ENCODE measurements at regions not wholly inside any gene's neighbourhood (a gene's known extent, or its start where the extent isn't known, plus 50 kb on each side); places are given as distances from the start of the nearest gene placed in this dataset.
"Not testable (repeated sequence)": the region's sequence is repeated elsewhere in the genome, so short reads cannot be mapped to it uniquely, and the experiment has no call there.

- H3K27ac Mint-ChIP-seq (ENCODE audit: unreplicated experiment), result no peak overlapping the region
These were observed 505.9 kb upstream of the CCNG1 start for GRCh38 chr5:162931501-162931900.

GRCh38 chr5:162939991-162940390 is 497.4 kb upstream of the CCNG1 start:
- Mint-ChIP-seq H3K27me3 (ENCODE audit: unreplicated experiment) (no peaks in the 10 kb centered on the region), H3K9me3 (ENCODE audit: low read depth, unreplicated experiment) (peaks cover 27% of the 10 kb centered on the region), H3K4me1 (ENCODE audit: low read depth, unreplicated experiment) (no peaks in the 10 kb centered on the region), H3K36me3 (ENCODE audit: insufficient read depth, unreplicated experiment) (no peaks in the 10 kb centered on the region), H3K4me3 (ENCODE audit: low read depth, unreplicated experiment) (no peak overlapping the region), H3K27ac (ENCODE audit: unreplicated experiment) (no peak overlapping the region)
- CTCF ChIA-PET, result interaction anchor here (0.6 kb wide), 1 partner anchor 775 kb away, joined by 4 read pairs; no protein-coding TSS in a partner anchor
- intact Hi-C loops (cut with micrococcal nuclease; ENCODE audit: unreplicated experiment), result no loop called here
- BruUV-seq (replicated peaks), result no TSS peak
- DNase-seq, result no peak
- TF ChIP-seq CTCF (IDR thresholded peaks at IDR 0.05; ENCODE audit: unreplicated experiment), result no peak

More at GRCh38 chr5:162931501-162931900, 505.9 kb upstream of the CCNG1 start:
- BruUV-seq (replicated peaks), result no TSS peak
- intact Hi-C loops (cut with micrococcal nuclease; ENCODE audit: unreplicated experiment), result no loop called here
- CTCF ChIA-PET, result no interaction called here
- DNase-seq, result no peak
- TF ChIP-seq CTCF (IDR thresholded peaks at IDR 0.05; ENCODE audit: unreplicated experiment), result no peak
- Mint-ChIP-seq H3K27me3 (ENCODE audit: unreplicated experiment) (no peaks in the 10 kb centered on the region), H3K4me1 (ENCODE audit: low read depth, unreplicated experiment) (no peaks in the 10 kb centered on the region), H3K9me3 (ENCODE audit: low read depth, unreplicated experiment) (peaks cover 32% of the 10 kb centered on the region), H3K36me3 (ENCODE audit: insufficient read depth, unreplicated experiment) (no peaks in the 10 kb centered on the region), H3K4me3 (ENCODE audit: low read depth, unreplicated experiment) (no peak overlapping the region)

GRCh38 chr5:162948677-162949076 is 488.7 kb upstream of the CCNG1 start:
- Mint-ChIP-seq H3K9me3 (ENCODE audit: low read depth, unreplicated experiment) (peaks cover 18% of the 10 kb centered on the region), H3K4me3 (ENCODE audit: low read depth, unreplicated experiment) (no peak overlapping the region), H3K27me3 (ENCODE audit: unreplicated experiment) (no peaks in the 10 kb centered on the region), H3K36me3 (ENCODE audit: insufficient read depth, unreplicated experiment) (no peaks in the 10 kb centered on the region), H3K4me1 (ENCODE audit: low read depth, unreplicated experiment) (no peaks in the 10 kb centered on the region), H3K27ac (ENCODE audit: unreplicated experiment) (no peak overlapping the region)
- CTCF ChIA-PET, result no interaction called here
- BruUV-seq (replicated peaks), result no TSS peak
- TF ChIP-seq CTCF (IDR thresholded peaks at IDR 0.05; ENCODE audit: unreplicated experiment), result no peak
- no peak for DNase-seq
- intact Hi-C loops (cut with micrococcal nuclease; ENCODE audit: unreplicated experiment), result no loop called here

GRCh38 chr5:162956570-162956969 is 480.8 kb upstream of the CCNG1 start:
- no peak overlapping the region for H3K27ac Mint-ChIP-seq (ENCODE audit: unreplicated experiment)
- BruUV-seq (replicated peaks), result no TSS peak
- intact Hi-C loops (cut with micrococcal nuclease; ENCODE audit: unreplicated experiment), result no loop called here
- no peaks in the 10 kb centered on the region for H3K27me3 Mint-ChIP-seq (ENCODE audit: unreplicated experiment)
- no peaks in the 10 kb centered on the region for H3K4me1 Mint-ChIP-seq (ENCODE audit: low read depth, unreplicated experiment)
- no peak for TF ChIP-seq CTCF (IDR thresholded peaks at IDR 0.05; ENCODE audit: unreplicated experiment)
- H3K9me3 Mint-ChIP-seq (ENCODE audit: low read depth, unreplicated experiment), result peaks cover 14% of the 10 kb centered on the region
- no peak overlapping the region for H3K4me3 Mint-ChIP-seq (ENCODE audit: low read depth, unreplicated experiment)
- no peaks in the 10 kb centered on the region for H3K36me3 Mint-ChIP-seq (ENCODE audit: insufficient read depth, unreplicated experiment)
- CTCF ChIA-PET, result no interaction called here
- DNase-seq, result no peak

- not testable (repeated sequence) for DNase-seq
These were observed 473.3 kb upstream of the CCNG1 start for GRCh38 chr5:162964144-162964543.

More at GRCh38 chr5:162964144-162964543, 473.3 kb upstream of the CCNG1 start:
- H3K4me1 Mint-ChIP-seq (ENCODE audit: low read depth, unreplicated experiment); H3K36me3 Mint-ChIP-seq (ENCODE audit: insufficient read depth, unreplicated experiment); H3K27ac Mint-ChIP-seq (ENCODE audit: unreplicated experiment); H3K4me3 Mint-ChIP-seq (ENCODE audit: low read depth, unreplicated experiment); intact Hi-C loops (cut with micrococcal nuclease; ENCODE audit: unreplicated experiment); H3K27me3 Mint-ChIP-seq (ENCODE audit: unreplicated experiment); BruUV-seq (replicated peaks): not testable (repeated sequence)
- CTCF ChIA-PET, result interaction anchor here (0.6 kb wide), 1 partner anchor 474 kb away, joined by 6 read pairs; no protein-coding TSS in a partner anchor
- H3K9me3 Mint-ChIP-seq (ENCODE audit: low read depth, unreplicated experiment), result peaks cover 25% of the 10 kb centered on the region

Measured in Calu3 (cell line).